Stimulated activated naive CD8-positive, alpha-beta T cell treated with anti-CD3 and anti-CD28 coated beads, Interleukin-15, Interleukin-2, amounts not matched to agents 100 ng/mL and 50 ng/mL, for 24 hours (primary cell): ENCODE measurements at regions not wholly inside any gene's neighbourhood (a gene's known extent, or its start where the extent isn't known, plus 50 kb on each side); places are given as distances from the start of the nearest gene placed in this dataset.

Experiments used
- H3K27ac Mint-ChIP-seq: one replicate; pipeline ENCODE4 v1.8.0; 2021; ENCODE audit warnings: mild to moderate bottlenecking, mixed read lengths
- H3K27me3 Mint-ChIP-seq: one replicate; pipeline ENCODE4 v1.8.0; 2021; ENCODE audit warnings: mixed read lengths
- H3K36me3 Mint-ChIP-seq: one replicate; pipeline ENCODE4 v1.8.0; 2021; ENCODE audit warnings: low read depth, mixed read lengths
- H3K4me1 Mint-ChIP-seq: one replicate; pipeline ENCODE4 v1.8.0; 2021; ENCODE audit warnings: low read depth, mixed read lengths
- H3K4me3 Mint-ChIP-seq: one replicate; pipeline ENCODE4 v1.8.0; 2021; ENCODE audit warnings: mild to moderate bottlenecking, mixed read lengths
- H3K9me3 Mint-ChIP-seq: one replicate; pipeline ENCODE4 v1.8.0; 2021; ENCODE audit warnings: mixed read lengths

GRCh38 chr12:14283489-14284144 lies 81.9 kb upstream of the ATF7IP start:
- Mint-ChIP-seq H3K27me3 (no peaks in the 10 kb centered on the region), H3K4me1 (peaks cover 33% of the 10 kb centered on the region), H3K9me3 (peaks cover 11% of the 10 kb centered on the region), H3K4me3 (no peak overlapping the region), H3K36me3 (peaks cover 13% of the 10 kb centered on the region), H3K27ac (peak overlapping the region; percentile 78)

DNA sequence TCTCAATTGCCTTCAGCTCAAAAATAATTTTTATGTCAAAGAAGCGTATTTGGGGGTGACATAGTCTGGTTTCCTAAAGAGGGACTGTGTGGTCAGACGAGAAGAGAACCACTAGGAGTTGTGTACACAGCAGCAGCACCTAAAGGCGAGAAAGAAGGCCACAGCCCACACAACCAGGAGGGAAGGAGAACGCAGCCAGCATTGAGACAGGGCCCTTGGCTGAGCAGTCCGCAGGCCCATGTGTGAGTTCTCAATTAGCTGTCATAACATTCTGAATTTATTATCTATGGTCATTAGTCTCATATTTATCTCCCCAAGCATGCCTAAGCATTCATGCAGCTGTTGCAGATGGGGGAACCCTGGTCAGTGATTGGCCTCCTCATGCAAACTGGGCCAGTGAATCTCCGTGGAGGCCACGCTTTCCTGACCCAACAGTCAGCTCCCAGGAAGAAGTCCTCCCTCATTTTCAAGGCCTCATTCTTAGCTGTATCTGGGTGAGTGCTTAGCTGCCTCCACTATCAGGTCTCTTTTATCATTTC lies 81.2 kb upstream of the ATF7IP start:
- Mint-ChIP-seq H3K27ac (no peak overlapping the region), H3K9me3 (peaks cover 17% of the 10 kb centered on the region), H3K4me3 (no peak overlapping the region)

GRCh38 chr12:14289601-14290000 lies 75.9 kb upstream of the ATF7IP start:
- Mint-ChIP-seq H3K4me1 (peaks cover 8% of the 10 kb centered on the region), H3K9me3 (peaks cover 24% of the 10 kb centered on the region), H3K36me3 (peaks cover 4% of the 10 kb centered on the region), H3K27me3 (no peaks in the 10 kb centered on the region), H3K27ac (no peak overlapping the region), H3K4me3 (no peak overlapping the region)

More for the DNA sequence above, 81.2 kb upstream of the ATF7IP start:
- Mint-ChIP-seq H3K4me1 (peaks cover 31% of the 10 kb centered on the region), H3K27me3 (no peaks in the 10 kb centered on the region), H3K36me3 (peaks cover 13% of the 10 kb centered on the region)

- H3K4me1 Mint-ChIP-seq, result peaks cover 7% of the 10 kb centered on the region
These were observed 74.5 kb upstream of the ATF7IP start for GRCh38 chr12:14290951-14291350.

GRCh38 chr12:14303661-14304155 lies 61.8 kb upstream of the ATF7IP start:
- Mint-ChIP-seq H3K27ac (no peak overlapping the region), H3K36me3 (peaks cover 3% of the 10 kb centered on the region), H3K27me3 (no peaks in the 10 kb centered on the region), H3K9me3 (peaks cover 4% of the 10 kb centered on the region), H3K4me3 (no peak overlapping the region), H3K4me1 (peaks cover 6% of the 10 kb centered on the region)

More at GRCh38 chr12:14290951-14291350, 74.5 kb upstream of the ATF7IP start:
- peaks cover 29% of the 10 kb centered on the region for H3K9me3 Mint-ChIP-seq
- no peak overlapping the region for H3K27ac Mint-ChIP-seq
- no peak overlapping the region for H3K4me3 Mint-ChIP-seq
- no peaks in the 10 kb centered on the region for H3K27me3 Mint-ChIP-seq
- H3K36me3 Mint-ChIP-seq, result peaks cover 4% of the 10 kb centered on the region

- H3K4me3 Mint-ChIP-seq, result no peak overlapping the region
- peaks cover 3% of the 10 kb centered on the region for H3K36me3 Mint-ChIP-seq
- H3K9me3 Mint-ChIP-seq, result peaks cover 4% of the 10 kb centered on the region
- H3K27me3 Mint-ChIP-seq, result no peaks in the 10 kb centered on the region
- peaks cover 12% of the 10 kb centered on the region for H3K4me1 Mint-ChIP-seq
- H3K27ac Mint-ChIP-seq, result no peak overlapping the region
These were observed 58.5 kb upstream of the ATF7IP start for GRCh38 chr12:14307004-14307403.

DNA sequence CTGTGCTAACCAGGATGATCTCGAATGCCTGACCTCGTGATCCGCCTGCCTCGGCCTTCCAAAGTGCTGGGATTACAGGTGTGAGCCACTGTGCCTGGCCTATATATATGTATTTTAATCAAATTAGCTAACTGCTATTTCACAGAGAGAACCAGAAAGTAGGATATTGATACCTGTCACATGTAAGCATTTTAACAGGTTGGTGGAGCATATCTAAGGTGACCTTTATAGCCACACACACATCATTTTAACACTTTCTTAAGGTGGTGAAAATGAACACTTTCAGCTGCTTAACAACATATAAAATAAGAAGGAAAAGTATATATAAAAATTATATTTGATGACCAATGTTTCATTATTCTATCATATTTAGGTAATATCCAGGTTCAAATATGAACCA lies 57.0 kb upstream of the ATF7IP start:
- peaks cover 4% of the 10 kb centered on the region for H3K9me3 Mint-ChIP-seq
- peaks cover 3% of the 10 kb centered on the region for H3K36me3 Mint-ChIP-seq
- no peak overlapping the region for H3K4me3 Mint-ChIP-seq
- H3K27ac Mint-ChIP-seq, result no peak overlapping the region
- no peaks in the 10 kb centered on the region for H3K27me3 Mint-ChIP-seq
- H3K4me1 Mint-ChIP-seq, result peaks cover 12% of the 10 kb centered on the region

DNA sequence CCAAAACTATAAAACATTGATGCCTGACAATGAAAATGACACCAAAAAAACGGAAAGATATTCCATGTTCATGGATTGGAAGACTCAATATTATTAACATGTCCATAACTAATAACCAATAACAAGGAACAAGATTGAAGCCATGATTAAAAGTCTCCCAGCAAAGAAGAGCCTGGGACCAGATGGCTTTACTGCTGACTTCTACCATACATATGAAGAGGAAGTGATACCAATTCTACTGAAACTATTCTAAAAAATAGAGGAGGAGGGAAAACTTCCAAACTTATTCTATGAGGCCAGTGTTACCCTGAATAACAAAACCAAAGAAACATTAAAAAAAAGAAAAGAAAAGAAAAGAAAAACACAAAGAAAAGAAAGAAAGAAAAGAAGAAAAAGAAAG lies 54.6 kb upstream of the ATF7IP start:
- Mint-ChIP-seq H3K4me1 (peaks cover 12% of the 10 kb centered on the region), H3K9me3 (peaks cover 4% of the 10 kb centered on the region), H3K27ac (no peak overlapping the region), H3K27me3 (no peaks in the 10 kb centered on the region), H3K36me3 (peaks cover 3% of the 10 kb centered on the region), H3K4me3 (no peak overlapping the region)

DNA sequence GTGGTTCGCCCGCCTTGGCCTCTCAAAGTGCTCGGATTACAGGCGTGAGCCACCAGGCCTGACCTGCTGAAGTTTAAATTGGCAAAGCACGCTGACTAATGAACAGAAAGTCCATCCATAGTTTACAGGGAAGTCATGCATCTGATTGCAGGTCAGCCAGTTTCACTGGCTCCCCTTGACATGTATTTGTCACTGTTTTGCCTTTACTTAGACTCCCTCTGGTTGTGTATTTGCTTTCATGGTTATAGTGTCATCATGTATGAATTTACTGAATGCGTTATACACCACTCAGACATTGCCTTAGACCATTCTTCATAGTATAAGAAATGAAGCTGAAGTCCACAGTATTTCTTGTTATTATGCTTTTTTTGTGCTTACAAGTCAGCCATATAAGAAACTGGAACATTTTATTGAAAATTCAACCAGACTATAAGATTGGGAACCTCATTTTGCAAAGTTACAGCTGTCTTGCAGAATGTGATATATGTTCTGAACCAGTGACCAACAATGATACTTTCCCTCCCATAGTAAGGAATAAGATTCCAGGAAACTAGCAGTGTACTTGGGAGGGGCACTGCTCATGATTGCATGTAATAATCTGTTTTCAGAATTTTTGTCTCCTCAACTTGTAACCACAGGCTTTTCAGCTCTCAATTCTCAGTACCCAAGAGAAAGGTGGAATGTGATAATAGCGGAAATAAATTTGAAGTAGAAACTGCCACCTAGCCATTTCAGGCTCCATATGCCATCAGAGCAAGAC lies 51.9 kb upstream of the ATF7IP start:
- no peaks in the 10 kb centered on the region for H3K36me3 Mint-ChIP-seq
- no peaks in the 10 kb centered on the region for H3K27me3 Mint-ChIP-seq
- H3K27ac Mint-ChIP-seq, result no peak overlapping the region
- no peak overlapping the region for H3K4me3 Mint-ChIP-seq
- H3K4me1 Mint-ChIP-seq, result peaks cover 6% of the 10 kb centered on the region
- H3K9me3 Mint-ChIP-seq, result no peaks in the 10 kb centered on the region

DNA sequence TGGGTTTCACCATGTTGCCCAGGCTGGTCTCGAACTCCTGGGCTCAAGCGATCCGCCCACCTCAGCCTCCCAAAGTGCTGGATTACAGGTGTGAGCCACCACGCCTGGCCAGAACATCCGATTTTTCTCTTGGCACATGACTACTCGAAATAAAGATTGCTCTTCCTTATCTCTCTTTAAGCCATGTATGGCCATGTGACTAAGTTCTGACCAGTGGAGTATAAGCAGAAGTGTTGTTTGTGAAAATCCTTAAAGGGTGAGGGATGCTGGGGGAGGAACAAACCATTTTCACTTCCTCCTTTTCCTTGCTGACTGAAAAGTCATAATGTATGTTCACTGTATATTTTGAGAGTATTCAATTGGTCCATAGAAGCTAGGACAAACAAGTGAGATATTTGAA lies 50.7 kb upstream of the ATF7IP start:
- Mint-ChIP-seq H3K36me3 (no peaks in the 10 kb centered on the region), H3K27ac (no peak overlapping the region), H3K27me3 (no peaks in the 10 kb centered on the region), H3K4me3 (no peak overlapping the region), H3K4me1 (peaks cover 6% of the 10 kb centered on the region), H3K9me3 (no peaks in the 10 kb centered on the region)

GRCh38 chr12:14315501-14315900 lies 50.0 kb upstream of the ATF7IP start:
- no peak overlapping the region for H3K27ac Mint-ChIP-seq
- H3K4me3 Mint-ChIP-seq, result no peak overlapping the region
- no peaks in the 10 kb centered on the region for H3K36me3 Mint-ChIP-seq
- H3K9me3 Mint-ChIP-seq, result no peaks in the 10 kb centered on the region
- no peaks in the 10 kb centered on the region for H3K27me3 Mint-ChIP-seq
- H3K4me1 Mint-ChIP-seq, result peaks cover 6% of the 10 kb centered on the region
